ENCODE measurements at regions not wholly inside any gene's neighbourhood (a gene's known extent, or its start where the extent isn't known, plus 50 kb on each side); places are given as distances from the start of the nearest gene placed in this dataset.

DNA sequence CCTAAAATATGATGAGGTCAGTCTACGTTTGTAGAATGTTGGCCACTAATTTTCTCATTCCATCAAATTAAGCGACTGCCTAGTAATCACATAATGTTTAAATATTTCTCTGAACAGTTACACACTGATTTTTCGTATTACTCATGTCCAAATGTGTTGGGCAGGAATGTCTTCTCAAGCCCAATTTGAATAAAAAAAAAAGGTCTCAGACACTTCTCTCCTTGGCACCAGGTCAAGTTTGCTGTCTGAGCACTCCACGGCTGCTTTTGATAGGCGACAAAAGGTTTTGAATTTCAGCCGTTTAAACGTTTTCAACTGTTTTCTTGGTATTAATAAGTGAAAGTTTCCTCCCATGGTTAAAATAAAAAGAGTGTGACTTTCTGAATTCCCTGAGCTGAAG lies 542.1 kb downstream of the IRX1 start:
- Mint-ChIP-seq H3K27ac (no peak overlapping the region), H3K36me3 (ENCODE audit: low read depth) (no peaks in the 10 kb centered on the region), H3K4me1 (peaks cover 7% of the 10 kb centered on the region), H3K4me3 (no peak overlapping the region), H3K27me3 (ENCODE audit: insufficient read depth, low read depth, poor library complexity) (peaks cover 2% of the 10 kb centered on the region), H3K9me3 (no peaks in the 10 kb centered on the region)
- no peaks in the 10 kb centered on the region for H3K79me2 ChIP-seq (replicated peaks; ENCODE audit: insufficient read depth)
- H3K9me2 ChIP-seq (ENCODE audit: insufficient read depth): no peaks in the 10 kb centered on the region; the same call in 1 of the 2 replicates
- ATAC-seq (no peak), DNase-seq (ENCODE audit: low spot score) (no peak)
- H3K36me3 ChIP-seq (ENCODE audit: insufficient read depth): no peaks in the 10 kb centered on the region
- no peaks in the 10 kb centered on the region for H4K20me1 ChIP-seq (replicated peaks; ENCODE audit: insufficient read depth)
- H2AFZ ChIP-seq: no peak overlapping the region
- no peak overlapping the region for H3K4me3 ChIP-seq
- H3K27me3 ChIP-seq (ENCODE audit: insufficient read depth): no peaks in the 10 kb centered on the region
- no peak overlapping the region for H3K4me2 ChIP-seq
- TF ChIP-seq POLR2AphosphoS5 (IDR thresholded peaks at IDR 0.05; ENCODE audit: low read depth) (no peak), ZNF331 (CRISPR knock-in tag; IDR thresholded peaks at IDR 0.05; ENCODE audit: low read depth) (no peak), EZH2phosphoT487 (IDR thresholded peaks at IDR 0.05; ENCODE audit: unreplicated experiment) (no peak), NANOG (IDR thresholded peaks at IDR 0.05; ENCODE audit: borderline replicate concordance) (no peak), ZNF114 (CRISPR knock-in tag; IDR thresholded peaks at IDR 0.05) (no peak), EZH2 (IDR thresholded peaks at IDR 0.05; ENCODE audit: low read depth, unreplicated experiment) (no peak), ZNF462 (CRISPR knock-in tag; IDR thresholded peaks at IDR 0.05) (no peak), CREB1 (CRISPR knock-in tag; IDR thresholded peaks at IDR 0.05; ENCODE audit: low read depth) (no peak)
- H3F3A ChIP-seq (replicated peaks; ENCODE audit: low read depth): no peaks in the 10 kb centered on the region
- no peak overlapping the region for H3K27ac ChIP-seq (ENCODE audit: low read depth)
- H3K4me1 ChIP-seq (ENCODE audit: insufficient read depth): peaks cover 8% of the 10 kb centered on the region; the same call in 1 of the 2 replicates

All from GM23338 (cell line).